Transverse colon (tissue), 3 donors: ENCODE measurements at regions not wholly inside any gene's neighbourhood (a gene's known extent, or its start where the extent isn't known, plus 50 kb on each side); places are given as distances from the start of the nearest gene placed in this dataset.

ENCODE experiments used
- EP300 ChIP-seq: sonication (generic); formaldehyde crosslinking; IDR thresholded peaks from one replicate; pipeline ENCODE4 v1.6.1; 2017; ENCODE audit warnings: antibody characterized with exemption, low read depth
- TF ChIP-seq, protein P1 (sequence below), 5 experiments: fragments of 200-600 bp in 3 of 5; fragments of 450-650 bp in 2 of 5; sonication (generic) in 3 of 5; IDR thresholded peaks; 1 replicate in 2 of 5; 2 replicates in 3 of 5; pipeline ENCODE4 v1.5.1; 2016 to 2017; ENCODE audit warnings: antibody characterized with exemption in 5 of 5, inconsistent platforms in 3 of 5, mild to moderate bottlenecking in 2 of 5, moderate library complexity in 1 of 5

DNA sequence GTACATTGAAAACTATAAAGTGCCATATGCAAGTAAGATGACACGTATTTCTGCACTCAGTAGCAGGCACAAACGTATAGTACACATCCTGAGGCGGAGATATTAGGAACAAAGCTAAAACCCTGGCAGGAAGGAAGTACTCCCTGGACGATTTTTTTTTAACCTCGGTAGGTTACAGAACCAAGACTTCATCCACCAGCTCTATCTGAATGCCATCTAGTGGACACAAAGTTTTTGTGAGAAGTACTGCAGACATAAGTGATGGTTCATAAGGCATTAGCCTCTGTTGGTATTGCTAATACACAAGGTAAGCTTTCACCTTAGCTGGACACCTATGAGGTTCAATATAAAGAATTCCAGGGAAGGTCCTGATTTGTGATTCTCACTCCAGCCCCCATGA, 83.0 kb upstream of the CCDC196 start:
- no peak for TF ChIP-seq EP300
- TF ChIP-seq, protein P1, sequence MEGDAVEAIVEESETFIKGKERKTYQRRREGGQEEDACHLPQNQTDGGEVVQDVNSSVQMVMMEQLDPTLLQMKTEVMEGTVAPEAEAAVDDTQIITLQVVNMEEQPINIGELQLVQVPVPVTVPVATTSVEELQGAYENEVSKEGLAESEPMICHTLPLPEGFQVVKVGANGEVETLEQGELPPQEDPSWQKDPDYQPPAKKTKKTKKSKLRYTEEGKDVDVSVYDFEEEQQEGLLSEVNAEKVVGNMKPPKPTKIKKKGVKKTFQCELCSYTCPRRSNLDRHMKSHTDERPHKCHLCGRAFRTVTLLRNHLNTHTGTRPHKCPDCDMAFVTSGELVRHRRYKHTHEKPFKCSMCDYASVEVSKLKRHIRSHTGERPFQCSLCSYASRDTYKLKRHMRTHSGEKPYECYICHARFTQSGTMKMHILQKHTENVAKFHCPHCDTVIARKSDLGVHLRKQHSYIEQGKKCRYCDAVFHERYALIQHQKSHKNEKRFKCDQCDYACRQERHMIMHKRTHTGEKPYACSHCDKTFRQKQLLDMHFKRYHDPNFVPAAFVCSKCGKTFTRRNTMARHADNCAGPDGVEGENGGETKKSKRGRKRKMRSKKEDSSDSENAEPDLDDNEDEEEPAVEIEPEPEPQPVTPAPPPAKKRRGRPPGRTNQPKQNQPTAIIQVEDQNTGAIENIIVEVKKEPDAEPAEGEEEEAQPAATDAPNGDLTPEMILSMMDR (IDR thresholded peaks at IDR 0.05), result peak in 3 of 5 experiments; percentile 29 to 33 (median 30)
